ENCODE measurements at regions not wholly inside any gene's neighbourhood (a gene's known extent, or its start where the extent isn't known, plus 50 kb on each side); places are given as distances from the start of the nearest gene placed in this dataset.

GRCh38 chr5:89721353-89721752 is 688.2 kb downstream of the CETN3 start:
- H3K9me3 ChIP-seq, result no peaks in the 10 kb centered on the region
- no peak overlapping the region for H3K27ac ChIP-seq
- H3K4me3 ChIP-seq, result no peak overlapping the region
- TF ChIP-seq CTCF (IDR thresholded peaks at IDR 0.05) (no peak), POLR2A (IDR thresholded peaks at IDR 0.05) (no peak)
- DNase-seq, result no peak
- intact Hi-C loops (cut with DNase I), result no loop called here
- no peaks in the 10 kb centered on the region for H3K4me1 ChIP-seq
- H3K27me3 ChIP-seq, result no peaks in the 10 kb centered on the region
- no peaks in the 10 kb centered on the region for H3K36me3 ChIP-seq
- WGBS, 2 donors, result 68 to 88% methylated on average over 2 of the region's 2 CpGs

- Histone ChIP-seq H3K9me3 (no peaks in the 10 kb centered on the region), H3K27me3 (no peaks in the 10 kb centered on the region), H3K4me1 (no peaks in the 10 kb centered on the region), H3K4me3 (no peak overlapping the region), H3K27ac (no peak overlapping the region), H3K36me3 (no peaks in the 10 kb centered on the region)
- WGBS, 2 donors, result 77 to 80% methylated on average over 3 of the region's 3 CpGs
- TF ChIP-seq CTCF (IDR thresholded peaks at IDR 0.05), result no peak
- TF ChIP-seq POLR2A (IDR thresholded peaks at IDR 0.05), result no peak
- DNase-seq, result no peak
- intact Hi-C loops (cut with DNase I), result no loop called here
These were observed 697.3 kb downstream of the CETN3 start for GRCh38 chr5:89712134-89712700.

DNA sequence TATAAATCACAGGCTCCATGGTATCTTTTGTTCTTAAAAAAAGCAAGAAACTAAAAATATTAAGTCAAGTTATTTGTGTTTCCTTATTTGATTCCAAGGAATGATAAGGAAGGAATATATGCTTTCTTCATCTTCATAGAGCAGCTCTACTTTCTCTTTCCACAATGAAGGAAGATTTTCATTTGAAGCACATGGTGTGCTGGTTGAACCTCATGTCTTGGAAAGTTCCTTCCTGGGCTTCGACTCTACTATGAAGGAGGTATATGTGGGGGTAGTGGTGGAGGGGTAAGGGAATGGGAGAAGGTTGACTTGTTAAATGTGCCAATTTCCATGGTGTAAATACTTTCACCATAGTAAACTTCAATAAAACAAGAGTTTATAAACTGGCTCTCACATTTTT is 698.0 kb downstream of the CETN3 start:
- no peak for DNase-seq
- TF ChIP-seq POLR2A (IDR thresholded peaks at IDR 0.05) (no peak), CTCF (IDR thresholded peaks at IDR 0.05) (no peak)
- WGBS, 2 donors, result 63 to 88% methylated on average over 1 of the region's 1 CpG
- Histone ChIP-seq H3K27ac (no peak overlapping the region), H3K27me3 (no peaks in the 10 kb centered on the region), H3K4me1 (no peaks in the 10 kb centered on the region), H3K36me3 (no peaks in the 10 kb centered on the region), H3K9me3 (no peaks in the 10 kb centered on the region), H3K4me3 (no peak overlapping the region)
- intact Hi-C loops (cut with DNase I), result no loop called here

DNA sequence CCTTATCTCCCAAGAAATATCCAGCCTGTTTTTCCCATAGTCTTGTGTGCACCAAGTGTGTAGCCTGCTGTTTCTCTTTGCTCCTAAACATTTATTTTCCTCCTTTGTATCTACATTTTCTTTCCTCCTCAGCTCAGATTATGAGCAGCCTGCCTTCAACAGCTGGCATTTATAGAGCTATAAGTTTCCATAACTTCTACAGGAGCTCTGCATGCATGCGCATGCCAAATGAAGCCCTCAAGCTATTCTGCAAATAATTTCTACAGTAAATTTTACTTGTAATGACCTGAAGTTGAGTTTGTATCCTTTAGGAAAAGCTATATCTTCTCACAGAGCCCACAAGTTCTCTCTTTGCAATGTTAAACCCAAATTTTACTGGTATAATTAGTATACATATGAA is 699.5 kb downstream of the CETN3 start:
- WGBS, 2 donors, result 42 to 75% methylated on average over 1 of the region's 1 CpG
- Histone ChIP-seq H3K36me3 (no peaks in the 10 kb centered on the region), H3K9me3 (no peaks in the 10 kb centered on the region), H3K27ac (no peak overlapping the region), H3K4me1 (no peaks in the 10 kb centered on the region), H3K27me3 (no peaks in the 10 kb centered on the region), H3K4me3 (no peak overlapping the region)
- TF ChIP-seq POLR2A (IDR thresholded peaks at IDR 0.05) (no peak), CTCF (IDR thresholded peaks at IDR 0.05) (no peak)
- intact Hi-C loops (cut with DNase I), result no loop called here
- no peak for DNase-seq

DNA sequence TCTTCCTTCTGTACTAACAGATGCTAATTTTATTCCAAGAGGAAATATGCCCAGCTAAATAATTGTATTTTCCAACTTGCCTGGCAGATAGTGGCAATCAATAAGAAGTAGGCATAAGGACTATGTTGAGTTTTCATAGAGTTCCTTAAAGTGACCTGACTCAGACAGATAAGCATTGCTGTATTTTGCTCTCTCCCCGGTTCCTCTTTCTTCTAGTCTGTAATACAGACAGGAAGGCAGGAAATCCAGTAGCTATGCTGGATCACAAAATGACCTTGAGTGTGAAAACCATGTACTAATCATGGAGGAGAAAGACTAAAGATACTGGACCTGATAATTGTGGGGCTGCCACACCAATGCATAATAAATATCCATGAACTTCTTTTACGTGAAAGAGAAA is 701.7 kb downstream of the CETN3 start:
- no peaks in the 10 kb centered on the region for H3K4me1 ChIP-seq
- intact Hi-C loops (cut with DNase I), result no loop called here
- TF ChIP-seq POLR2A (IDR thresholded peaks at IDR 0.05) (no peak), CTCF (IDR thresholded peaks at IDR 0.05) (no peak)
- no peaks in the 10 kb centered on the region for H3K9me3 ChIP-seq
- DNase-seq, result no peak
- H3K4me3 ChIP-seq, result no peak overlapping the region
- H3K27me3 ChIP-seq, result no peaks in the 10 kb centered on the region
- H3K27ac ChIP-seq, result no peak overlapping the region
- WGBS, 2 donors, result 68 to 70% methylated on average over 2 of the region's 2 CpGs
- H3K36me3 ChIP-seq, result no peaks in the 10 kb centered on the region
